ENCODE measurements at regions not wholly inside any gene's neighbourhood (a gene's known extent, or its start where the extent isn't known, plus 50 kb on each side); places are given as distances from the start of the nearest gene placed in this dataset.
"Not testable (repeated sequence)": the region's sequence is repeated elsewhere in the genome, so short reads cannot be mapped to it uniquely, and the experiment has no call there.

DNA sequence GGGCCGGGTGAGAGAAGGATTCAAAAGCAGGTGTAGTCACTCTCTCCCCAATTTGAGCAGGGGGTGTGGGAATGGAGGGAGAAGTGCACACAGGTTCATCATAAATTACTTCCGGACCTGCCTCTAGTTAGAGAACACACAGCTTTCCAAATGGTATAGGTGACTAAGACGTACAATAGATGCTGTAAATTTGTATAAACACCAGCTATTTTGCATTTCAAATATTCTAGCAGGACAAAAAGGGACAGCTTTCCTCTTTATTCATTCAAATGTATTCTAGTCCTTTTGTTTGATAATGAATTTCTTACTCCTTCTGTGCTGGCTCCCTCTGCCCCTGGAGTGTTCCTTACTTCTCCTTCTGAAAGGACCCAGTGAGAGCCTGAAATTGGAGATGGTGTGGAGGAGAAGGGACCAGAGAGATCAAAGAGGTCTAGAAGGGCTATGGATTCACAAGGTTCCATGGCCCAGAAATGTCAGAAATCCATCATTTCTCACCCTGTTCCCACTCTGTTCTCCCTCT, 53.2 kb upstream of the SH3BP4 start:
- H3K27me3 ChIP-seq (replicated peaks; ENCODE audit: insufficient read depth): no peaks in the 10 kb centered on the region
- no peaks in the 10 kb centered on the region for H3K36me3 ChIP-seq
- no peak overlapping the region for H3K27ac ChIP-seq
- no peaks in the 10 kb centered on the region for H3K4me1 ChIP-seq (replicated peaks)
- no peak overlapping the region for H3K4me3 ChIP-seq
- intact Hi-C loops (cut with DNase I): no loop called here
- H3K9me3 ChIP-seq: no peaks in the 10 kb centered on the region
- DNase-seq (ENCODE audit: low spot score): no peak
- TF ChIP-seq CTCF (IDR thresholded peaks at IDR 0.05) (no peak), POLR2AphosphoS5 (IDR thresholded peaks at IDR 0.05) (no peak), POLR2A (IDR thresholded peaks at IDR 0.05) (no peak)
- WGBS: 94% methylated on average over 3 of the region's 3 CpGs

DNA sequence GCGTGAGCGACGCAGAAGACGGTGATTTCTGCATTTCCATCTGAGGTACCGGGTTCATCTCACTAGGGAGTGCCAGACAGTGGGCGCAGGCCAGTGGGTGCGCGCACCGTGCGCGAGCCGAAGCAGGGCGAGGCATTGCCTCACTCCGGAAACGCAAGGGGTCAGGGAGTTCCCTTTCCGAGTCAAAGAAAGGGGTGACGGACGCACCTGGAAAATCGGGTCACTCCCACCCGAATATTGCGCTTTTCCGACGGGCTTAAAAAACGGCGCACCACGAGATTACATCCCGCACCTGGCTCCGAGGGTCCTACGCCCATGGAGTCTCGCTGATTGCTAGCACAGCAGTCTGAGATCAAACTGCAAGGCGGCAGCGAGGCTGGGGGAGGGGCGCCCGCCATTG, 63.4 kb upstream of the SH3BP4 start:
- DNase-seq (ENCODE audit: low spot score); H3K4me1 ChIP-seq (replicated peaks); H3K27ac ChIP-seq; H3K36me3 ChIP-seq; H3K9me3 ChIP-seq; H3K27me3 ChIP-seq (replicated peaks; ENCODE audit: insufficient read depth); H3K4me3 ChIP-seq; intact Hi-C loops (cut with DNase I): not testable (repeated sequence)
- WGBS: 75% methylated on average over 28 of the region's 34 CpGs

- H3K9me3 ChIP-seq: no peaks in the 10 kb centered on the region
- WGBS: 90% methylated on average over 3 of the region's 3 CpGs
- no peak overlapping the region for H3K4me3 ChIP-seq
- intact Hi-C loops (cut with DNase I): no loop called here
- H3K27me3 ChIP-seq (replicated peaks; ENCODE audit: insufficient read depth): no peaks in the 10 kb centered on the region
- no peaks in the 10 kb centered on the region for H3K36me3 ChIP-seq
- no peak overlapping the region for H3K27ac ChIP-seq
- H3K4me1 ChIP-seq (replicated peaks): no peaks in the 10 kb centered on the region
- no peak for TF ChIP-seq POLR2A (IDR thresholded peaks at IDR 0.05)
- no peak for DNase-seq (ENCODE audit: low spot score)
Observed at GRCh38 chr2:234887195-234887594, 64.6 kb upstream of the SH3BP4 start.

- DNase-seq (ENCODE audit: low spot score): no peak
- intact Hi-C loops (cut with DNase I): no loop called here
- Histone ChIP-seq H3K4me1 (replicated peaks) (no peaks in the 10 kb centered on the region), H3K36me3 (no peaks in the 10 kb centered on the region), H3K27me3 (replicated peaks; ENCODE audit: insufficient read depth) (no peaks in the 10 kb centered on the region), H3K27ac (no peak overlapping the region), H3K9me3 (no peaks in the 10 kb centered on the region), H3K4me3 (no peak overlapping the region)
- WGBS: 73% methylated on average over 6 of the region's 6 CpGs
- TF ChIP-seq POLR2AphosphoS5 (IDR thresholded peaks at IDR 0.05): no peak
- no peak for TF ChIP-seq POLR2A (IDR thresholded peaks at IDR 0.05)
- TF ChIP-seq CTCF (IDR thresholded peaks at IDR 0.05): no peak
Observed at GRCh38 chr2:234885886-234886285, 65.9 kb upstream of the SH3BP4 start.

GRCh38 chr2:234885118-234885517, 66.7 kb upstream of the SH3BP4 start:
- no peaks in the 10 kb centered on the region for H3K27me3 ChIP-seq (replicated peaks; ENCODE audit: insufficient read depth)
- WGBS: 95% methylated on average over 7 of the region's 7 CpGs
- TF ChIP-seq CTCF (IDR thresholded peaks at IDR 0.05): no peak
- no peak for TF ChIP-seq POLR2A (IDR thresholded peaks at IDR 0.05)
- no peak for TF ChIP-seq POLR2AphosphoS5 (IDR thresholded peaks at IDR 0.05)
- no peaks in the 10 kb centered on the region for H3K4me1 ChIP-seq (replicated peaks)
- H3K27ac ChIP-seq: no peak overlapping the region
- no peak overlapping the region for H3K4me3 ChIP-seq
- H3K9me3 ChIP-seq: no peaks in the 10 kb centered on the region
- H3K36me3 ChIP-seq: no peaks in the 10 kb centered on the region
- intact Hi-C loops (cut with DNase I): no loop called here
- DNase-seq (ENCODE audit: low spot score): no peak

DNA sequence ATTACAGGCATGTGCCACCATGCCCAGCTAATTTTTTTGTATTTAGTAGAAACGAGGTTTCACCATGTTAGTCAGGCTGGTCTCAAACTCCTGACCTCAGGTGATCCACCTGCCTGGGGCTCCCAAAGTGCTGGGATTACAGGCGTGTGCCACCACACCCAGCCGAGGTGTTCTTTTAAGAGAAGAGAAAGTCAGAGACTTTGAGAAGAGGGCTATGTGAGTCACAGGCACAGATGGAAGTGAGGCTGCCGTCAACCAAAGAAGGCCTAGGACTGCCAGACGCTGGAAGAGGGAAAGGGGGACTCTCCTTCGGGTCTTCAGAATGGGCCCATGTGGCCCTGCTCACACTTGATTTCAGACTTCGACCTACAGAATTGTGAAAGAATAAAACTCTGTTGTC, 67.2 kb upstream of the SH3BP4 start:
- intact Hi-C loops (cut with DNase I): no loop called here
- WGBS: 90% methylated on average over 7 of the region's 7 CpGs

More for the DNA sequence above, 67.2 kb upstream of the SH3BP4 start:
- Histone ChIP-seq H3K9me3 (no peaks in the 10 kb centered on the region), H3K36me3 (no peaks in the 10 kb centered on the region), H3K4me3 (no peak overlapping the region), H3K27me3 (replicated peaks; ENCODE audit: insufficient read depth) (no peaks in the 10 kb centered on the region), H3K4me1 (replicated peaks) (no peaks in the 10 kb centered on the region), H3K27ac (no peak overlapping the region)
- TF ChIP-seq POLR2AphosphoS5 (IDR thresholded peaks at IDR 0.05) (no peak), CTCF (IDR thresholded peaks at IDR 0.05) (no peak), POLR2A (IDR thresholded peaks at IDR 0.05) (no peak)
- no peak for DNase-seq (ENCODE audit: low spot score)
